ENCODE measurements at regions not wholly inside any gene's neighbourhood (a gene's known extent, or its start where the extent isn't known, plus 50 kb on each side); places are given as distances from the start of the nearest gene placed in this dataset.

- no peak for DNase-seq
Measured at GRCh38 chr10:35758076-35758475, 116.0 kb upstream of the FZD8 start.

GRCh38 chr10:35754519-35754918 is 112.4 kb upstream of the FZD8 start:
- no peak for DNase-seq

GRCh38 chr10:35752469-35753461 is 110.7 kb upstream of the FZD8 start:
- no peak for DNase-seq

GRCh38 chr10:35751347-35751746 is 109.3 kb upstream of the FZD8 start:
- no peak for DNase-seq

- no peak for DNase-seq
Measured at GRCh38 chr10:35749230-35749629, 107.1 kb upstream of the FZD8 start.

GRCh38 chr10:35745617-35746403 is 103.7 kb upstream of the FZD8 start:
- DNase-seq = no peak

- no peak for DNase-seq
Measured at GRCh38 chr10:35743851-35744250, 101.8 kb upstream of the FZD8 start.

GRCh38 chr10:35743351-35743750 is 101.3 kb upstream of the FZD8 start:
- DNase-seq = no peak

GRCh38 chr10:35739998-35740397 is 97.9 kb upstream of the FZD8 start:
- no peak for DNase-seq

- DNase-seq = no peak
Measured at GRCh38 chr10:35735412-35735811, 93.3 kb upstream of the FZD8 start.

- no peak for DNase-seq
Measured at GRCh38 chr10:35731828-35732227, 89.7 kb upstream of the FZD8 start.

- DNase-seq = no peak
Measured at GRCh38 chr10:35728341-35728740, 86.2 kb upstream of the FZD8 start.

- no peak for DNase-seq
Measured at GRCh38 chr10:35726846-35727245, 84.8 kb upstream of the FZD8 start.

- DNase-seq = no peak
Measured at GRCh38 chr10:35723992-35724391, 81.9 kb upstream of the FZD8 start.

GRCh38 chr10:35723059-35723458 is 81.0 kb upstream of the FZD8 start:
- DNase-seq = no peak

- no peak for DNase-seq
Measured at GRCh38 chr10:35722636-35723035, 80.5 kb upstream of the FZD8 start.

GRCh38 chr10:35722226-35722625 is 80.1 kb upstream of the FZD8 start:
- no peak for DNase-seq

- no peak for DNase-seq
Measured at GRCh38 chr10:35720366-35720765, 78.3 kb upstream of the FZD8 start.

- no peak for DNase-seq
Measured at GRCh38 chr10:35716776-35717175, 74.7 kb upstream of the FZD8 start.

- no peak for DNase-seq
Measured at GRCh38 chr10:35712486-35712885, 70.4 kb upstream of the FZD8 start.

- DNase-seq = no peak
Measured at GRCh38 chr10:35711615-35712411, 69.7 kb upstream of the FZD8 start.

GRCh38 chr10:35707642-35708425 is 65.7 kb upstream of the FZD8 start:
- DNase-seq = no peak

All from DMS79 treated with DMSO at 0.1 percent for 48 hours (cell line).